Skeletal muscle tissue (tissue), 3 donors: ENCODE measurements at regions not wholly inside any gene's neighbourhood (a gene's known extent, or its start where the extent isn't known, plus 50 kb on each side); places are given as distances from the start of the nearest gene placed in this dataset.

ENCODE experiments used
- H3K27ac ChIP-seq: one replicate; pipeline ENCODE4 v1.7.0; 2013; ENCODE audit warnings: mild to moderate bottlenecking, low read depth, low read length, inconsistent platforms
- H3K27me3 ChIP-seq, 3 donors: one replicate each; pipeline ENCODE4 v1.7.0; 2013; ENCODE audit warnings: low read length in 3 of 3; ENCODE audit not compliant: control insufficient read depth in 3 of 3, insufficient read depth in 3 of 3
- H3K36me3 ChIP-seq, 3 donors: one replicate each; pipeline ENCODE4 v1.7.0; 2013; ENCODE audit warnings: low read length in 3 of 3; ENCODE audit not compliant: control insufficient read depth in 3 of 3, insufficient read depth in 3 of 3
- H3K4me1 ChIP-seq, 3 donors: one replicate each; pipeline ENCODE4 v1.7.0; 2013; ENCODE audit warnings: low read length in 3 of 3, mild to moderate bottlenecking in 3 of 3; ENCODE audit not compliant: control insufficient read depth in 3 of 3, insufficient read depth in 3 of 3
- H3K4me3 ChIP-seq, 3 donors: one replicate each; pipeline ENCODE4 v1.7.0; 2013; ENCODE audit warnings: low read length in 3 of 3
- H3K9ac ChIP-seq, 3 donors: one replicate each; pipeline ENCODE4 v1.7.0; 2013; ENCODE audit warnings: low read length in 3 of 3, mild to moderate bottlenecking in 3 of 3, moderate library complexity in 2 of 3, low read depth in 1 of 3
- H3K9me3 ChIP-seq, 3 donors: one replicate each; pipeline ENCODE4 v1.7.0; 2013; ENCODE audit warnings: low read length in 3 of 3; ENCODE audit not compliant: control insufficient read depth in 3 of 3
- donor health status: Osteomylitis.

GRCh38 chr11:105344938-105345337 is 205.4 kb upstream of the CARD18 start:
- Histone ChIP-seq H3K9ac (no peak overlapping the region), H3K27ac (no peak overlapping the region), H3K27me3 (no peaks in the 10 kb centered on the region), H3K4me3 (no peak overlapping the region), H3K36me3 (no peaks in the 10 kb centered on the region), H3K9me3 (no peaks in the 10 kb centered on the region), H3K4me1 (no peaks in the 10 kb centered on the region)

- H3K27ac ChIP-seq, result no peak overlapping the region
Observed at GRCh38 chr11:105334025-105334714, 194.6 kb upstream of the CARD18 start.

GRCh38 chr11:105333153-105333552 is 193.6 kb upstream of the CARD18 start:
- Histone ChIP-seq H3K4me1 (no peaks in the 10 kb centered on the region), H3K4me3 (no peak overlapping the region)

More at GRCh38 chr11:105334025-105334714, 194.6 kb upstream of the CARD18 start:
- Histone ChIP-seq H3K27me3 (no peaks in the 10 kb centered on the region), H3K4me3 (no peak overlapping the region), H3K36me3 (no peaks in the 10 kb centered on the region), H3K4me1 (no peaks in the 10 kb centered on the region), H3K9ac (no peak overlapping the region), H3K9me3 (no peaks in the 10 kb centered on the region)

GRCh38 chr11:105332171-105332570 is 192.6 kb upstream of the CARD18 start:
- H3K4me1 ChIP-seq, result no peaks in the 10 kb centered on the region
- no peak overlapping the region for H3K9ac ChIP-seq
- no peaks in the 10 kb centered on the region for H3K9me3 ChIP-seq
- no peaks in the 10 kb centered on the region for H3K36me3 ChIP-seq
- no peaks in the 10 kb centered on the region for H3K27me3 ChIP-seq
- no peak overlapping the region for H3K27ac ChIP-seq
- no peak overlapping the region for H3K4me3 ChIP-seq

More at GRCh38 chr11:105333153-105333552, 193.6 kb upstream of the CARD18 start:
- Histone ChIP-seq H3K9me3 (no peaks in the 10 kb centered on the region), H3K27me3 (no peaks in the 10 kb centered on the region), H3K36me3 (no peaks in the 10 kb centered on the region), H3K9ac (no peak overlapping the region), H3K27ac (no peak overlapping the region)

- Histone ChIP-seq H3K27ac (no peak overlapping the region), H3K27me3 (no peaks in the 10 kb centered on the region), H3K4me1 (no peaks in the 10 kb centered on the region), H3K36me3 (no peaks in the 10 kb centered on the region), H3K4me3 (no peak overlapping the region), H3K9ac (no peak overlapping the region), H3K9me3 (no peaks in the 10 kb centered on the region)
Observed at GRCh38 chr11:105328061-105328460, 188.5 kb upstream of the CARD18 start.

GRCh38 chr11:105324156-105324555 is 184.6 kb upstream of the CARD18 start:
- no peak overlapping the region for H3K9ac ChIP-seq
- no peak overlapping the region for H3K27ac ChIP-seq
- no peaks in the 10 kb centered on the region for H3K4me1 ChIP-seq
- H3K27me3 ChIP-seq, result no peaks in the 10 kb centered on the region
- no peaks in the 10 kb centered on the region for H3K36me3 ChIP-seq
- no peak overlapping the region for H3K4me3 ChIP-seq
- no peaks in the 10 kb centered on the region for H3K9me3 ChIP-seq

- H3K36me3 ChIP-seq, result no peaks in the 10 kb centered on the region
- H3K9ac ChIP-seq, result no peak overlapping the region
- no peak overlapping the region for H3K27ac ChIP-seq
- H3K4me1 ChIP-seq, result no peaks in the 10 kb centered on the region
- no peaks in the 10 kb centered on the region for H3K27me3 ChIP-seq
- H3K4me3 ChIP-seq, result no peak overlapping the region
- no peaks in the 10 kb centered on the region for H3K9me3 ChIP-seq
Observed at GRCh38 chr11:105321696-105322095, 182.1 kb upstream of the CARD18 start.

GRCh38 chr11:105315287-105315686 is 175.7 kb upstream of the CARD18 start:
- H3K4me1 ChIP-seq, result no peaks in the 10 kb centered on the region
- no peaks in the 10 kb centered on the region for H3K9me3 ChIP-seq
- no peaks in the 10 kb centered on the region for H3K27me3 ChIP-seq
- no peak overlapping the region for H3K4me3 ChIP-seq
- H3K27ac ChIP-seq, result no peak overlapping the region
- H3K9ac ChIP-seq, result no peak overlapping the region
- no peaks in the 10 kb centered on the region for H3K36me3 ChIP-seq

- no peak overlapping the region for H3K4me3 ChIP-seq
- H3K27me3 ChIP-seq, result no peaks in the 10 kb centered on the region
- no peak overlapping the region for H3K9ac ChIP-seq
- H3K4me1 ChIP-seq, result no peaks in the 10 kb centered on the region
- H3K27ac ChIP-seq, result no peak overlapping the region
- H3K9me3 ChIP-seq, result no peaks in the 10 kb centered on the region
- no peaks in the 10 kb centered on the region for H3K36me3 ChIP-seq
Observed at GRCh38 chr11:105312266-105312665, 172.7 kb upstream of the CARD18 start.

GRCh38 chr11:105298630-105299029 is 159.1 kb upstream of the CARD18 start:
- Histone ChIP-seq H3K4me3 (no peak overlapping the region), H3K4me1 (no peaks in the 10 kb centered on the region), H3K27ac (no peak overlapping the region), H3K9ac (no peak overlapping the region), H3K36me3 (no peaks in the 10 kb centered on the region), H3K27me3 (no peaks in the 10 kb centered on the region), H3K9me3 (no peaks in the 10 kb centered on the region)
